ENCODE measurements at regions not wholly inside any gene's neighbourhood (a gene's known extent, or its start where the extent isn't known, plus 50 kb on each side); places are given as distances from the start of the nearest gene placed in this dataset.
"Not testable (repeated sequence)": the region's sequence is repeated elsewhere in the genome, so short reads cannot be mapped to it uniquely, and the experiment has no call there.

GRCh38 chr2:146978577-146979555 is 866.0 kb upstream of the ACVR2A start:
- Histone ChIP-seq H3K9me3 (replicated peaks; ENCODE audit: low read length) (no peaks in the 10 kb centered on the region), H3K4me3 (ENCODE audit: low read length) (no peak overlapping the region), H3K36me3 (ENCODE audit: insufficient read depth, low read length) (no peaks in the 10 kb centered on the region), H3K4me1 (ENCODE audit: control insufficient read depth, insufficient read depth, low read length) (peaks cover 16% of the 10 kb centered on the region), H3K27me3 (ENCODE audit: control insufficient read depth, insufficient read depth, low read length) (no peaks in the 10 kb centered on the region), H3K4me2 (ENCODE audit: low read length) (no peak overlapping the region), H3K9ac (ENCODE audit: low read depth, low read length) (no peak overlapping the region)

- H3K36me3 ChIP-seq (ENCODE audit: insufficient read depth, low read length); H3K4me2 ChIP-seq (ENCODE audit: low read length); H3K9ac ChIP-seq (ENCODE audit: low read depth, low read length); H3K4me1 ChIP-seq (ENCODE audit: control insufficient read depth, insufficient read depth, low read length); H3K9me3 ChIP-seq (replicated peaks; ENCODE audit: low read length); H3K4me3 ChIP-seq (ENCODE audit: low read length); H3K27me3 ChIP-seq (ENCODE audit: control insufficient read depth, insufficient read depth, low read length): not testable (repeated sequence)
Measured at GRCh38 chr2:146970981-146971380, 873.8 kb upstream of the ACVR2A start.

DNA sequence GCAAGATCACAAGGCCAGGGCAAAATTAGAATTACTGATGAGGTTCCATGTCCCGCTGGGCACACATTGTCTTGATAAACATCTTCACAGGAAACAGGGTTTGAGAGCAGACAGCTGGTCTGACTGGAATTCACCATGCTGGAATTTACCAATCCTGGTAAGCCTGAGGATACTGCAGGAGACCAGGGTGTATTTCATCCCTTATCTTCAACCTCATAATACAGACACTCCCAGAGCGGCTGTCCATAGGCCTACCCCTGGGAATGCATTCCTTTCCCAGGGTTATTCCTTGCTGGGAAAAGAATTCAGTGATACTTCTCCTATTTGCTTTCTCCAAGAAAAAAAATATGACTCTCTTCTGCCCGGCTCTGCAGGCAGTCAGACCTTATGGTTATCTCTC is 875.1 kb upstream of the ACVR2A start:
- not testable (repeated sequence) for H3K9me3 ChIP-seq (replicated peaks; ENCODE audit: low read length); H3K36me3 ChIP-seq (ENCODE audit: insufficient read depth, low read length); H3K9ac ChIP-seq (ENCODE audit: low read depth, low read length); H3K4me1 ChIP-seq (ENCODE audit: control insufficient read depth, insufficient read depth, low read length); H3K4me3 ChIP-seq (ENCODE audit: low read length); H3K27me3 ChIP-seq (ENCODE audit: control insufficient read depth, insufficient read depth, low read length); H3K4me2 ChIP-seq (ENCODE audit: low read length)

GRCh38 chr2:146964494-146964893 is 880.3 kb upstream of the ACVR2A start:
- Histone ChIP-seq H3K27me3 (ENCODE audit: control insufficient read depth, insufficient read depth, low read length) (no peaks in the 10 kb centered on the region), H3K9ac (ENCODE audit: low read depth, low read length) (no peak overlapping the region), H3K9me3 (replicated peaks; ENCODE audit: low read length) (no peaks in the 10 kb centered on the region), H3K36me3 (ENCODE audit: insufficient read depth, low read length) (no peaks in the 10 kb centered on the region), H3K4me3 (ENCODE audit: low read length) (no peak overlapping the region), H3K4me2 (ENCODE audit: low read length) (no peak overlapping the region), H3K4me1 (ENCODE audit: control insufficient read depth, insufficient read depth, low read length) (no peaks in the 10 kb centered on the region)

GRCh38 chr2:146954544-146954943 is 890.3 kb upstream of the ACVR2A start:
- H3K4me1 ChIP-seq (ENCODE audit: control insufficient read depth, insufficient read depth, low read length), result no peaks in the 10 kb centered on the region
- no peaks in the 10 kb centered on the region for H3K9me3 ChIP-seq (replicated peaks; ENCODE audit: low read length)
- no peak overlapping the region for H3K9ac ChIP-seq (ENCODE audit: low read depth, low read length)
- H3K27me3 ChIP-seq (ENCODE audit: control insufficient read depth, insufficient read depth, low read length), result no peaks in the 10 kb centered on the region
- H3K4me2 ChIP-seq (ENCODE audit: low read length), result no peak overlapping the region
- H3K36me3 ChIP-seq (ENCODE audit: insufficient read depth, low read length), result no peaks in the 10 kb centered on the region
- no peak overlapping the region for H3K4me3 ChIP-seq (ENCODE audit: low read length)

- no peak overlapping the region for H3K4me2 ChIP-seq (ENCODE audit: low read length)
- H3K36me3 ChIP-seq (ENCODE audit: insufficient read depth, low read length), result no peaks in the 10 kb centered on the region
- no peak overlapping the region for H3K9ac ChIP-seq (ENCODE audit: low read depth, low read length)
- H3K27me3 ChIP-seq (ENCODE audit: control insufficient read depth, insufficient read depth, low read length), result no peaks in the 10 kb centered on the region
- no peak overlapping the region for H3K4me3 ChIP-seq (ENCODE audit: low read length)
- H3K4me1 ChIP-seq (ENCODE audit: control insufficient read depth, insufficient read depth, low read length), result no peaks in the 10 kb centered on the region
- no peaks in the 10 kb centered on the region for H3K9me3 ChIP-seq (replicated peaks; ENCODE audit: low read length)
Measured at GRCh38 chr2:146952696-146953095, 892.1 kb upstream of the ACVR2A start.

DNA sequence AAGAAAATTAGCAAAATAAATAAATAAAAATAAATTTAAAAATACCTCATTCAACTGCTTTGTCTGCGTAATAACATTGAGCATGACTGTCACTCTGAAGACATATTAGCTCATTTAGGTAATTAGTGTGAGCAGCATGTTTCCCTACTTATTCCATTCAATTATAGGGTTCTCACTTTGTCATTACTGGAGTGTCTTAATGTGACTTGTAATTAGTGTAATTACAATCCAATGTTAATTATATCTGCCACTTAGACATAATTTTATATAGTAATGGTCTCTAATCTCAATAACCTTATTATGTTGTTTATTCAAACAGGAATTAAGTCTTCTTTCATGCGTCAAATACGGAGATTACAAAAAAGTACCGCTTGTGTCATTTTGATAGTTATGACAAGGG is 893.9 kb upstream of the ACVR2A start:
- H3K36me3 ChIP-seq (ENCODE audit: insufficient read depth, low read length), result no peaks in the 10 kb centered on the region
- no peaks in the 10 kb centered on the region for H3K27me3 ChIP-seq (ENCODE audit: control insufficient read depth, insufficient read depth, low read length)
- H3K4me3 ChIP-seq (ENCODE audit: low read length), result no peak overlapping the region
- H3K9me3 ChIP-seq (replicated peaks; ENCODE audit: low read length), result no peaks in the 10 kb centered on the region
- no peak overlapping the region for H3K4me2 ChIP-seq (ENCODE audit: low read length)
- no peak overlapping the region for H3K9ac ChIP-seq (ENCODE audit: low read depth, low read length)
- H3K4me1 ChIP-seq (ENCODE audit: control insufficient read depth, insufficient read depth, low read length), result no peaks in the 10 kb centered on the region

- Histone ChIP-seq H3K4me3 (ENCODE audit: low read length) (no peak overlapping the region), H3K27me3 (ENCODE audit: control insufficient read depth, insufficient read depth, low read length) (no peaks in the 10 kb centered on the region)
Measured at GRCh38 chr2:146950361-146950760, 894.5 kb upstream of the ACVR2A start.

GRCh38 chr2:146949400-146949799 is 895.4 kb upstream of the ACVR2A start:
- Histone ChIP-seq H3K27me3 (ENCODE audit: control insufficient read depth, insufficient read depth, low read length) (no peaks in the 10 kb centered on the region), H3K9me3 (replicated peaks; ENCODE audit: low read length) (no peaks in the 10 kb centered on the region), H3K4me1 (ENCODE audit: control insufficient read depth, insufficient read depth, low read length) (no peaks in the 10 kb centered on the region), H3K36me3 (ENCODE audit: insufficient read depth, low read length) (no peaks in the 10 kb centered on the region), H3K4me2 (ENCODE audit: low read length) (no peak overlapping the region), H3K9ac (ENCODE audit: low read depth, low read length) (no peak overlapping the region), H3K4me3 (ENCODE audit: low read length) (no peak overlapping the region)

More at GRCh38 chr2:146950361-146950760, 894.5 kb upstream of the ACVR2A start:
- no peak overlapping the region for H3K4me2 ChIP-seq (ENCODE audit: low read length)
- H3K36me3 ChIP-seq (ENCODE audit: insufficient read depth, low read length), result no peaks in the 10 kb centered on the region
- H3K9me3 ChIP-seq (replicated peaks; ENCODE audit: low read length), result no peaks in the 10 kb centered on the region
- H3K9ac ChIP-seq (ENCODE audit: low read depth, low read length), result no peak overlapping the region
- H3K4me1 ChIP-seq (ENCODE audit: control insufficient read depth, insufficient read depth, low read length), result no peaks in the 10 kb centered on the region

GRCh38 chr2:146944601-146945000 is 900.2 kb upstream of the ACVR2A start:
- Histone ChIP-seq H3K4me3 (ENCODE audit: low read length) (no peak overlapping the region), H3K9ac (ENCODE audit: low read depth, low read length) (no peak overlapping the region), H3K4me1 (ENCODE audit: control insufficient read depth, insufficient read depth, low read length) (peaks cover 6% of the 10 kb centered on the region), H3K27me3 (ENCODE audit: control insufficient read depth, insufficient read depth, low read length) (no peaks in the 10 kb centered on the region), H3K36me3 (ENCODE audit: insufficient read depth, low read length) (no peaks in the 10 kb centered on the region), H3K4me2 (ENCODE audit: low read length) (no peak overlapping the region), H3K9me3 (replicated peaks; ENCODE audit: low read length) (no peaks in the 10 kb centered on the region)

DNA sequence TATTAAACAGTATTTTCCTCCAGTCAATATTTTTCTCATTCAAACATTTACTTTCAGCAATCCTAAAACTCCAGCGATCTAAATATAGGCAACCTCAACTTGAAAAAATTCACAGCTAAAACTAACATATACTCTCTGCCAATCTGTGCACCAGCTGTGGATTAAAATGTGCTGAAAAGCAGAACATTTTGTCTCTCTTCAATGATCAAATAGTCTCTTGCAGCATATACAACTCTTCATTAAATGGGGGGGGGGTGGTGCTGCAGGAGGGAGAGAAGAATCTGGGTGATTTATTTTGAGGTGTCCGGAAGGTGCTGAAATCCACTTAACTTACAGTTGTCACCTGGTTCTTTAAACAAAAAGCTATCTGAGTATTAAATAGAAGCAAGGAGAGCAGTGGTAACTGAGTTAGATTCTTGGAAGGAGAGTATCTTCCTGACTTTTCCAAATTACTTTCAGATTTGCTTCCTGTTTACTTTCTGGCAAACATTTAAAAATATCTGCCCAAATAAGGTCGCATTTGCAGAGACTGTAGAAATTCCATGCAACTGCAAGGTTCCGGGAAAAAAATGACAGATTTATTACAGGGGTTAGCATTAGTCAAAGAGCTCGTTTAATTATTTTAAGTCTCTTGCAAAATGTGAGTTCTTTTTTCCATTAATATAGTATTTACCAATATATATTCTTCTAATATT is 904.7 kb upstream of the ACVR2A start:
- peaks cover 7% of the 10 kb centered on the region for H3K4me1 ChIP-seq (ENCODE audit: control insufficient read depth, insufficient read depth, low read length)

More for the DNA sequence above, 904.7 kb upstream of the ACVR2A start:
- peak overlapping the region; percentile 18 for H3K4me2 ChIP-seq (ENCODE audit: low read length)
- no peaks in the 10 kb centered on the region for H3K9me3 ChIP-seq (replicated peaks; ENCODE audit: low read length)
- H3K4me3 ChIP-seq (ENCODE audit: low read length), result no peak overlapping the region
- H3K9ac ChIP-seq (ENCODE audit: low read depth, low read length), result no peak overlapping the region
- no peaks in the 10 kb centered on the region for H3K27me3 ChIP-seq (ENCODE audit: control insufficient read depth, insufficient read depth, low read length)
- no peaks in the 10 kb centered on the region for H3K36me3 ChIP-seq (ENCODE audit: insufficient read depth, low read length)

Data from skeletal muscle satellite cell (primary cell).